Pancreas (tissue), 10 donors: ENCODE measurements at regions not wholly inside any gene's neighbourhood (a gene's known extent, or its start where the extent isn't known, plus 50 kb on each side); places are given as distances from the start of the nearest gene placed in this dataset.

Source experiments
- ATAC-seq, 4 donors: fragments of 200-7000 bp; cut with Tn5 transposase; one replicate each; pipeline versions ENCODE4 v1.8.0 to v1.9.1; 2020; ENCODE audit warnings: mild to moderate bottlenecking in 4 of 4, moderate library complexity in 4 of 4
- DNase-seq, 6 donors: peaks; one replicate each; pipeline ENCODE4 v3.0.0-alpha.2; 2020
- FAIRE-seq: peaks from 2 replicates; lab custom pipeline; 2012; peaks lifted over from hg19 to GRCh38; lab: Jason Lieb, UNC
- H3K27ac ChIP-seq, 4 donors: fragments of 200-600 bp; sonication (generic); 1 replicate in 3 of 4; 2 replicates in 1 of 4; pipeline versions ENCODE4 v1.5.0 to v1.8.0; 2020
- H3K27me3 ChIP-seq, 4 donors: fragments of 200-600 bp; one replicate each; pipeline ENCODE4 v1.8.0; 2021
- H3K36me3 ChIP-seq, 3 donors: fragments of 200-600 bp; sonication (generic) in 1 of 3; one replicate each; pipeline versions ENCODE4 v1.5.0 to v1.8.0; 2020 to 2021
- H3K4me1 ChIP-seq, 3 donors: fragments of 200-600 bp; one replicate each; pipeline ENCODE4 v1.8.0; 2021
- H3K4me3 ChIP-seq, 4 donors: fragments of 200-600 bp; sonication (generic) in 2 of 4; one replicate each; pipeline versions ENCODE4 v1.5.0 to v1.8.0; 2020 to 2021
- H3K9me3 ChIP-seq, 4 donors: fragments of 200-600 bp; one replicate each; pipeline ENCODE4 v1.8.0; 2021
- CTCF ChIP-seq, 4 donors: fragments of 200-600 bp; sonication (generic) in 3 of 4; IDR thresholded peaks; one replicate each; pipeline versions ENCODE4 v1.5.0 to v1.8.0; 2021; ENCODE audit warnings: antibody characterized with exemption in 4 of 4
- WGBS, 2 donors: extraction: QIAGEN DNeasy Blood & Tissue Kit; methylation state at CpG; one replicate each; pipeline ENCODE4 v1.1.7; 2013; 5-methylcytosine and 5-hydroxymethylcytosine counted together
- intact Hi-C, 3 donors: fragments of 100-400 bp; cut with DNase I; formaldehyde crosslinking; loops; one replicate each; pipeline versions ENCODE4 v1.11.1 to v1.14.2; 2022
- donor health status: healthy with polysubstance abuse.
- donor health status: DM: no; HTN: no; CAD: no; lungs with moderate emphysema.
- donor health status: DM: no; HTN: no; CAD: no.
- donor health status: control.
- donor health status: control.
- donor health status: Bipolar disorder and iron deficiency.
- donor health status: DM: yes; HTN: yes; CAD: no.
- donor health status: DM: no; HTN: no; CAD: no.
- donor health status: DM: no; HTN: no; CAD: no.
- donor health status: DM: yes; HTN: yes; CAD: no.

GRCh38 chr2:64220265-64220664 lies 76.0 kb upstream of the PELI1 start:
- H3K4me1 ChIP-seq: peaks cover 0 to 14% (median 7%) of the 10 kb centered on the region in 3 donors
- H3K4me3 ChIP-seq: no peak overlapping the region
- no peaks in the 10 kb centered on the region for H3K36me3 ChIP-seq
- TF ChIP-seq CTCF (IDR thresholded peaks at IDR 0.05): no peak
- DNase-seq (no peak), FAIRE-seq (no peak), ATAC-seq (peak in 1 of 4 donors; percentile 20)
- H3K9me3 ChIP-seq: no peaks in the 10 kb centered on the region
- WGBS, 2 donors: 17 to 40% methylated on average over 1 of the region's 1 CpG
- H3K27me3 ChIP-seq: no peaks in the 10 kb centered on the region
- H3K27ac ChIP-seq: no peak overlapping the region
- intact Hi-C loops: no loop called here

- no peak overlapping the region for H3K27ac ChIP-seq
- 24 to 31% methylated on average over 4 of the region's 4 CpGs for WGBS, 2 donors
- H3K36me3 ChIP-seq: no peaks in the 10 kb centered on the region
- H3K4me1 ChIP-seq: peaks cover 0 to 14% (median 7%) of the 10 kb centered on the region in 3 donors
- H3K27me3 ChIP-seq: no peaks in the 10 kb centered on the region
- no peaks in the 10 kb centered on the region for H3K9me3 ChIP-seq
- ATAC-seq: peak in 2 of 4 donors; percentile 32 to 70
- H3K4me3 ChIP-seq: no peak overlapping the region
- no peak for FAIRE-seq
- intact Hi-C loops: no loop called here
- no peak for TF ChIP-seq CTCF (IDR thresholded peaks at IDR 0.05)
- no peak for DNase-seq
These were observed 76.8 kb upstream of the PELI1 start for GRCh38 chr2:64220894-64221617.

- DNase-seq (no peak), FAIRE-seq (no peak), ATAC-seq (no peak)
- 66 to 71% methylated on average over 2 of the region's 2 CpGs for WGBS, 2 donors
- H3K9me3 ChIP-seq: no peaks in the 10 kb centered on the region
- H3K4me1 ChIP-seq: peaks cover 0 to 14% (median 7%) of the 10 kb centered on the region in 3 donors
- no peaks in the 10 kb centered on the region for H3K27me3 ChIP-seq
- TF ChIP-seq CTCF (IDR thresholded peaks at IDR 0.05): no peak
- no peak overlapping the region for H3K4me3 ChIP-seq
- intact Hi-C loops: no loop called here
- H3K27ac ChIP-seq: no peak overlapping the region
- H3K36me3 ChIP-seq: no peaks in the 10 kb centered on the region
These were observed 77.7 kb upstream of the PELI1 start for GRCh38 chr2:64221935-64222334.

GRCh38 chr2:64222351-64222750 lies 78.1 kb upstream of the PELI1 start:
- ATAC-seq (peak in 3 of 4 donors; percentile 25 to 48 (median 37)), FAIRE-seq (no peak), DNase-seq (no peak)
- intact Hi-C loops: no loop called here
- no peaks in the 10 kb centered on the region for H3K9me3 ChIP-seq
- TF ChIP-seq CTCF (IDR thresholded peaks at IDR 0.05): no peak
- no peak overlapping the region for H3K27ac ChIP-seq
- no peaks in the 10 kb centered on the region for H3K27me3 ChIP-seq
- H3K4me3 ChIP-seq: no peak overlapping the region
- H3K36me3 ChIP-seq: no peaks in the 10 kb centered on the region
- H3K4me1 ChIP-seq: peaks cover 0 to 14% (median 7%) of the 10 kb centered on the region in 3 donors
- WGBS, 2 donors: 10 to 15% methylated on average over 2 of the region's 2 CpGs

GRCh38 chr2:64223055-64223454 lies 78.8 kb upstream of the PELI1 start:
- FAIRE-seq: no peak
- intact Hi-C loops: no loop called here
- no peak for ATAC-seq
- Histone ChIP-seq H3K27ac (no peak overlapping the region), H3K27me3 (no peaks in the 10 kb centered on the region), H3K4me3 (no peak overlapping the region), H3K36me3 (no peaks in the 10 kb centered on the region), H3K4me1 (peaks cover 0 to 19% (median 7%) of the 10 kb centered on the region in 3 donors), H3K9me3 (no peaks in the 10 kb centered on the region)
- 89% methylated on average over 3 of the region's 3 CpGs for WGBS, 2 donors
- no peak for TF ChIP-seq CTCF (IDR thresholded peaks at IDR 0.05)
- DNase-seq: no peak
